ENCODE measurements at regions not wholly inside any gene's neighbourhood (a gene's known extent, or its start where the extent isn't known, plus 50 kb on each side); places are given as distances from the start of the nearest gene placed in this dataset.
"Not testable (repeated sequence)": the region's sequence is repeated elsewhere in the genome, so short reads cannot be mapped to it uniquely, and the experiment has no call there.

- no peak for DNase-seq
Measured at GRCh38 chr3:177687291-177687690, 490.0 kb upstream of the TBL1XR1 start.

DNA sequence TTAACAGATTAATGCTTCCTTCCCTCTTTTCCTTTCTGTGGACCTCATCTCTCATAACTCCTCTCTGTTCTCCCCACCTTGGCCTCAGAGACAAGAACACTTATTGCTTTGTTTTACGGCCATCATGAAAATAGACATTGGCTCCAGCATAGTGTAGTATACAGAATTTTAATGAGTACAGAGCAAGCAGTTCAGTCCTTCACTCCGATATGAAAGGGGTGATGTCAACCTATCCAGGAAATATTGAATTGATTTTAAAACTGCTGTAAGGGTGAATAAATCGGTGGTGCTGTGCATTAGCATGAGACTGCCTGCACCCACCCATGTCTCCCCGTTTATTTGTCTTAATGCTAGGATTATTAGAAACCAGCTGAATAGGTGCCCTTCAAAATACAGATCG is 490.9 kb upstream of the TBL1XR1 start:
- no peak for DNase-seq

GRCh38 chr3:177689077-177689476 is 491.8 kb upstream of the TBL1XR1 start:
- no peak for DNase-seq

DNA sequence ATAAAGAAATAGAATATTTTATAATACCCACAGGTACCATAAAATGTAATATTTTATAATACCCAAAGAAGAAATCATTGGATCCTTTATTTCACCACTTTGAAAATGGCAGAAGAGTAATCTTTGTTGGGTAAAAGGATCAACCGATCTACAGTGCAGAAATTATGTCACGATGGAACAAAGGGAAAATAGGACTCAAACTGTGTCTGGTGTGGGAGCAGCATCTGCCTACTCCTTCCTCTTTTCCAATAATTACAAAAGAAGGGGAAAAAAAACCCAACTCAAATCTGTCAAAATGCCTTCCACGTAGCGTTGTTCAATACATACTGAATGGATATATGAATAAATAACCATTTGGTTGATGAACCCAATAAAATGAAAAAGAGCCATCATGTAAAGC is 492.6 kb upstream of the TBL1XR1 start:
- no peak for DNase-seq

DNA sequence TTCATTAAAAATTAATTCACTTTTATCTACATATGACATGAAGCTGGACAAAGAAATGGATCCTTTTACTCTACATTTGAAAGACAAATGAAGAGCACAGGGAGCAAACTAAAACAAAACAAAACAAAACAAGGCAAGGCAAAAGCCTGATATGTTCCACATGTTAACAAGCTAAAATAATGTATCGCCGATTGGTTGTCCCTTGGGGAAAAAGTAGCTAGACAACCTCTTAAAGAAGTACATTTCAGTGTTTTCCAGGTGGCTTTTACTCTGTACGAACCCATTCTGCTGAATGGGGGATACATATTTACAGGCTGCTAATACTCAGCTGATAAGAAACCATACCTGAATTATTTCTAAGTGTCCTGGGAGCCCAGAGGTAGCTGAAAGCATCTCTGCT is 493.0 kb upstream of the TBL1XR1 start:
- no peak for DNase-seq

DNA sequence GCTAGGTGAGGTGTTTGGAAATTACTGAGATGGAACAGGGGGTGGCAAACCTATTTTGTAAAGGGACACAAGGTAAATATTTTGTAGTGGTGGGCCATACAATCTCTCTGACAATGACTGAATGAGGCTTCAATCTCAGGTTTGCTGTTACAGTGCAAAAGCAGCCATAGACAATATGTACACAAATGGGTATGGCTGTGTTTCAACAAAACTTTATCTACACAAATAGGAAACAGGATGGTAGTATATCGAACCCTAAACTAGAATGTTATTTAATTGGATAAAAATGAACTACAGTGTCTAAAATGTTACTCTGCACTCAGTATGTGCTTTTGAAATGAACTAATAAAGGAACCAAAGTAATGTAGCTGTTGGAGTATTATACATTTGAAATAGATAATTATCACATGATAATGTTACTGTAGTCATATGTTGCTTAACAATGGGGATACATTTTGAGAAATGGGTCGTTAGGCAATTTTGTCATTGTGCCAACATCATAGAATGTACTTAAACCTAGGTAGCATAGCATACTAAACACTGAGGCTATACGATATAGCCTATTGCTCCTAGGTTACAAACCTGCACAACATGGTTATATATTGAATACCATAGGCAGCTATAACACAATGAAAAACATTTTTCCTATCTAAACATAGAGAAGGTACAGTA is 495.2 kb upstream of the TBL1XR1 start:
- no peak for DNase-seq

DNA sequence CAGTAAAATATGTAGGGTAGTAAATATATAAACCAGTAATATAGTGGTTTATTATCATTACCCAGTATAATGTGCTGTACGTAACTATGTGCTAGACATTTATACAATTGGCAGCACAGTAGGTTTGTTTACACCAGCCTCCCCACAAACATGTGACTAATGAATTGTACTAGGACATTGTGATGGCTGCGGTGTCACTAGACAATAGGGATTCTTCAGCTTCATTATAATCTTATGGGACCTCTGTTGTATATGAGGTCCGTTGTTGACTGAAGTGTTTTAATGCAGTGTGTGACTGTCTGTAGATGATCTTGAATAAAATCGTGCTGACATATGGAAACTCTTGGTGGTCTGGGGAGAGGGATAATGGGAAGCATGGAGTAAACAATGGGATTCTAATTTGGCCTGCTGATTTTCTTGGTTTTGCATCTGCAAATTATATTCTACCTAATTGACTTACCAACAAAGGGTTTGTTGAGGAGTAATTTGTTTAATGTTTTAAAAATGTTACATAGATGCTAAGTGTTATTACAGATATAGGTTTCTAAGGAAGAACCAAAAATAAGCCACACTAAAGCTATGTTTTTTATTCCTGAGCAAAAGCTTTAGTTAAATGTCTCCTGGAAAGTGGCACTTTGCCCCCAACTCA is 496.5 kb upstream of the TBL1XR1 start:
- no peak for DNase-seq

DNA sequence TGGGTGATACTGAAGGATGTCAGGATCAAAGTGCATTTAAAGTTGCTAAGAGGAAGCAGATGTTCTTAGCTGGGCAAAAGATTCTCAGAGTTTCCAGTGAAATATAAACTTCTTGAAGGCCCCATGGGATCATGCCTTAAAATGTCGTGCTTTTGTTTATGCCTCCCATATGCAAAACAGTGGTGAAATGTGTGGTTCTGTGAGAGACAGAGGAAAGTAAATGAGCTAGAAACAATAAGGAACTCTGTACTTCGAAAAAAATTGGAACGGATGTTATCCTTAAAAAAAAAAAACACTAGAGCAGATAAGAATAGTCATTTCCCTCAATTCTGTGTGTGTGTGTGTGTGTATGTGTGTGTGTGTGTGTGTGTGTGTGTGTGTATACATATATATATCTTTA is 497.0 kb upstream of the TBL1XR1 start:
- DNase-seq = no peak

GRCh38 chr3:177694951-177695350 is 497.7 kb upstream of the TBL1XR1 start:
- DNase-seq = no peak

GRCh38 chr3:177700117-177700516 is 502.8 kb upstream of the TBL1XR1 start:
- DNase-seq = no peak

DNA sequence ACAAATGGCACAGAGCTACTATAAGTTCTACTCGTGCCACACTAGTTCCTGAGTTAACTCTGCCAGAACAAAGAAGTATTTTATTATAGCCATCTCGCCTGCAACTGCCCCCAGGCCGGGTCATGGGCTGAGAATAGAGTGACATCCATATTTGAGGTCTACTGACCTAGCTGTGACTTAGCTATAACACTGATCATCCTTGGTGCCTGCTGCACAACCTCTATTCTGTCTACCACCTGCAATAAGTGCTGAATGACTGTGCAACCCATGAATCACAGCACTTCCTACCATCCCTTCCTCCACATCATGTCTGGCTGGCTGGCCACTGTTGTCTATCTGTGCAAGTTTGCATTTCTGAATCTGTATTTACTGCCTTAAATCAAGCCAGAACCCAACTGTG is 506.5 kb upstream of the TBL1XR1 start:
- peak; percentile 16 for DNase-seq

- no peak for DNase-seq
Measured at GRCh38 chr3:177705976-177706823, 508.9 kb upstream of the TBL1XR1 start.

DNA sequence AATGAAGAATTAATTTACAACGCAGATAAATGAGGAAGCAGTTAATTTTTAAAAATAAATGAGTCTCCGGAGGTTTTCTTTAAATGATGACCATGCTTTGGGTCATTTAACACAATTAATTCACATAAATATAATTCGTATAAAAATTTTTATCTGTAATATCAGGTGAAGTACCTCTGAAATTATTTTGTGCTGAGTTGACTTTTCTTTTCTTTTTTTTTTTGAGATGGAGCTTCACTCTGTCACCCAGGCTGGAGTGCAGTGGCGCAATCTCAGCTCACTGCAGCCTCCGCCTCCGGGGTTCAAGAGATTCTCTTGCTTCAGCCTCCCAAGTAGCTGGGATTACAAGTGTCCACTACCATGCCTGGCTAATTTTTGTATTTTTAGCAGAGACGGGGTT is 512.2 kb upstream of the TBL1XR1 start:
- not testable (repeated sequence) for DNase-seq

- no peak for DNase-seq
Measured at GRCh38 chr3:177710506-177710905, 513.2 kb upstream of the TBL1XR1 start.

DNA sequence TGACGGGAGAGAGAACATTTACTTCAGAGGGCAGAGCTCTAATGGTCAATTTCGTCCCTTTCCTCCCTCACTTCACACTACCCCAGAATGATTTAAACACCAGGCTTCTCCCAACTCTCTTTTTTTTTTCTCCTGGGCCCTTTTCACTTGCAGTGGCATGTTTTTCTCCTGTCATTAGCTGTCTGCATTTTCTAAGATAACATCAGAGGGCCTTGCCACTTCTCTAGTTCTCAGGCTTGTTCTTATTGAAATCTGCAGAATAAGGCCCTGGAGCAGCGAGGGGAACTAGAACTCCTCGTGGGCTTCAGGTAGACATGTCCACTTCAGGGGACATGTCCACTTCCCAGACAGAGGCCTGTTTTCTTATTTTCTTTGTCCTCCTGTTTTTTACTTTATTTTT is 514.4 kb upstream of the TBL1XR1 start:
- no peak for DNase-seq

DNA sequence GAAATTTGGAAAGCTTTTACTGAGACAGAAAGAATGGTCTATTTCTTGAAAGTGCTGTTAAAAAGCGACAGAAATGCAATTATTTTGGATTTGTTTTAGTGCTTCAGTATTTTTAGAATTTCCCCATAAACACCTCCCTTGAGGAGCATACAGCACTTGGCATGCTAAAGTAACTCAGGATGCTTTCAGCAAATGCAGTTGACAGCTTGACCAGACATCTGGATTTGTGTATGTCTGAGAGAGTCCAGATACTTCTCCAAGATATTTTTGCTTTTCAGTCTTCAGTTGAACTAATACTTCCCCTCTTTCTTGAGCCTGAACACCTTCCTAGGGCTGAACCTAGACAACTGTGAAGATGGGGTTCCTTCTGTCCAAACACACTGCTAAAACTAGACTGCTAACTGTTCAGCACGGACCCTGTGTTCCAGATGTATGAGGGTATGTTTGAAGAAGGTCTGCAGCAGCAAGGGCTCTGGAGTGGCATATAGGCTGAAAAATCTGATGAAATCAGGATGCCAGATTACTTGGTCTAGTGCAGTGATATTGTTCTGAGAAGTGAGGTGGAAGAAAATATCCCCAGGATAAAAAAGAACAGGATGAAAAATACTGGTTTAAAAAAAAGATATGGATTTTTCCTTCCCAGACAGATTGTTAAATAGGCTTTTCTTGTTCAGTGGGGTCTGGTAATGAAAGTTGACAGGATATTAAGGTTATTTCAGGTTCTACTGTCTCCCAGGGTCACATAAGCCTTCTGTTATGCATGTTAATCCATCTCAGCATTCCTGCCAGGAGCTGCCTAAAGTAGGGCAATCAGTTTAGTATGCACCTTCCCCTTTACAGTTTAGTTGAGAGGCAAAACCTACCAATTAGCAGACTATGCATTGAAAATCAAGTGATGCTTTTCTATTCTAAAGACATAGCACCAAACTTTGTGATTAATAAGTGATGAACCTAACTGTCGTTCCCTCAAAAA is 516.9 kb upstream of the TBL1XR1 start:
- DNase-seq = no peak

DNA sequence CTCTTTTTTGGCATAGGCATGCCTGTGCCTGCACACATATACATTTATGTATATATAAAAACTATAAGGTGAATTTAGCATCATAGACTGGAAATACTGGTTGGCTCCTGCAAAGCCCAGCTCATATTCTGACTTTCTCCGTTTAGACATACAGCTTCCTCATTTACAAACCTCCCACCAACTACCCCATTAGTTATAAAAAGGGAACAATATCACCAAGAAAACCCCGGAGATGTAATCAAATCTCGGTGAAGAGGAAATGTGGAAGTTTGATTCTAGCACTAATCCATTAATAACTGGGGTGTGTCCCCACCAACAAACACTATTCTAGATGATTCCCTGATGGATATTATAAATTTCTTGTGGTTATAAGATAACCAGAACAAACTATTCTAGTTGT is 517.7 kb upstream of the TBL1XR1 start:
- DNase-seq = no peak

GRCh38 chr3:177715980-177716379 is 518.7 kb upstream of the TBL1XR1 start:
- no peak for DNase-seq

GRCh38 chr3:177720927-177721326 is 523.6 kb upstream of the TBL1XR1 start:
- DNase-seq = not testable (repeated sequence)

DNA sequence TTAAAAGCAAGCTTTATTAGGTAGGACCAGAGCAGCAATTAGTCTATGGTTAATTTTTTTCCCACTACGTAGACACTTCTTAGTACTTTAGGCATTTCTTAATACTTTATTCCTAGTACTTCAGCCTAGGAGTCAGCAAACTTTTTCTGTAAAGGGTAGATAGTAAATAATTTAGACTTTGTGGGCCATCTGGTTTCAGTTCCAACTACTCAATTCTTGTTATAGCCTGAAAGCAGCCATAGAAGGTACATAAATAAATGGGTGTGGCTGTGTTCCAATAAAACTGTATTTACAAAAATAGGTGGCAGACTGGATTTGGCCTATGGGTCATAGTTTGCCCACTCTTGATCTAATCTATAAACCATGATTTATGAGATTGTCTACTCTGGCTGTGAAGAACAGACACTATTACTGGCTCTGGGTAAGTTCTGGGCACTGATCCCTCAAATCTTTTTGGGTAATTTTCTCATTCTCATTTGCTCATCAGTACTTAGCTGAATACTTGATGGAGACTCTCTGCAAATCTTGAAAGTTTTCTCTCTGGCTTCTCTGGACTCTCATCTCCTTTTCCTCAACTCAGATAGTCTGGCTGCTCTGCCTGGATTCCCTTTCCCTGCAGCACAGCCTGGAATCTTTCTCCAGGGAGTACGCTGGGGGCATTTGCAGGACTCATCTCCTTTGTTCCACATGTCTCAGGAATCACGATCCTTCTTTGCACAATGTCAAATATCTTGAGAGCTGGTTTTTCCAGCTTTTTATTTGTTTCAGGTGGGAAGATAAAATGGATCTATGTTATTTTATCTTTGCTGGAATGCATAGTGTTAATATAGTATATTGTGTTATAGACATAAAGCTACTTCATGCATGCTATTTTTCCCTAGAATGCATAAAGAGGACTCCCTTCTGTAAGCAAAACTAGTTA is 524.8 kb upstream of the TBL1XR1 start:
- DNase-seq = no peak

DNA sequence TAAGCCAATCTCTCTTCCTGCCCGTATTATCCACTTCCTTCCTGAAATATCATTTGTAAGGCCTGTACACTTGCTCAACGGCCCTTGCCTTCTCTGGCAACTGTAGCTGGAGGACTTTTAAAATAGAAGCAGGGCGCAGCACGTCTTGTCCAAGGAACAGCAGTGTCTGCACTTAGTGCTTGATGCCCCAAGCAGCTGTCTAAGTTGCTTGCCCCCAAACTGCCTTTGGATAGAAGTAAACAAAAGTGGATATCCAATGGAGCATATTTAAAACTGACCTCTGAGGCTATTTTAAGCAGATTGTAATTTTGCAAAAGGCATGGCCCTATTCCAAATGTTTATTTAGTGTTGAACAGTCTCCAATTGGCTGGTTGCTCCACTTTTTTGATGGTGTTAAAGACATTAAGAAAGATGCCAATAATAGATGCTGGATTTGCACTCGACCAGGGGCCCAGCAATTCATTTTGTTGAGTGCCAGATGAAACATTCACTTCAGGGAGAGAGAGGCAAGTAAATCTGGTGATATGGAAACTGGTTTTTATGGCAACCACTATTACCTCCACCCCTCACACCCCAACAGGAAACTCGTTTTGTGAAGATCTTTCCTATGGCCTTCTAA is 526.8 kb upstream of the TBL1XR1 start:
- no peak for DNase-seq
